ENCODE measurements at regions not wholly inside any gene's neighbourhood (a gene's known extent, or its start where the extent isn't known, plus 50 kb on each side); places are given as distances from the start of the nearest gene placed in this dataset.

DNA sequence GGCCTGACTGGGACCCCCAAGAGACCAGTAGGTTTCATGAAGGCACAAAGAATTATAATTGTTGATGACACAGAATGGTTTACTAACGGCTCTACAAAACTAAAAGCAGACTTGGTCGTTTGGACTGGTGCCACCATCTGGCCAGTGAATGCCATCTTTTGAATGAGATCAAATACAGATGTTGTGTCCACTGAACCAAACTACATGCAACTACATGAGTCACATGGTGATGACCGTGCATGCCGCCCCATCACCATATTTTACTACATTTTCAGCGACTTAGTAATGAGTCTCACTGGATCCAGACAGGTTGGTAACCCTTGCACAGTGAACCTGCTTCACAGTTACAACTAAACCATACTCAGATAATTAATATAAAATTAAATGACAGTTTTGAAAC is 803.3 kb downstream of the DIPK2A start:
- no peak overlapping the region for H3K9ac ChIP-seq (ENCODE audit: low read length)

DNA sequence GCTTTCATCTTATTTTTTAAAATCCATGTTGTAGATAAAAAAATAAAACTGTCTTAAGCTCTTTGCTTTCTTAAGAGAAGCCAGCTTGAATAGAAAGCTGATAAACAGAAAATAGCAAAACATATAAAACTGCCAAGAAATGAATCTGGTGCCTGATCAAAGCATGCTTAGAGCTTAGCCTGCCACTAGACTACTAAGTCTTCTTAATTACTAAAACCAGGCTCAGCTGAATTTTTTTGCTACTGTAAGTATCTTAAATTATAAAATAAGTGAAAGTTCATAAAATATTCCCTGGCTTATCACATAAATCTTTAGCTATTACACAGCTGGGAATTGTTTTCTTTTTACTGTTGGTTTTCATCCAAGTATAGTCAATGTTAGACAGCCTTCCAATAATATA is 803.9 kb downstream of the DIPK2A start:
- no peak overlapping the region for H3K9ac ChIP-seq (ENCODE audit: low read length)
- H3K27ac ChIP-seq (ENCODE audit: low read length): no peak overlapping the region
- no peak overlapping the region for H3K4me3 ChIP-seq (ENCODE audit: low read length)
- no peak overlapping the region for H3K4me2 ChIP-seq (ENCODE audit: low read length)
- no peaks in the 10 kb centered on the region for H4K20me1 ChIP-seq (ENCODE audit: insufficient read depth)
- no peaks in the 10 kb centered on the region for H3K9me2 ChIP-seq (ENCODE audit: insufficient read depth, low read length)
- TF ChIP-seq POLR2AphosphoS5 (IDR thresholded peaks at IDR 0.05) (no peak), MXI1 (conservative IDR thresholded peaks at IDR 0.05; ENCODE audit: poor library complexity, severe bottlenecking) (no peak), SMC3 (conservative IDR thresholded peaks at IDR 0.05; ENCODE audit: poor library complexity) (no peak), EZH2 (IDR thresholded peaks at IDR 0.05; ENCODE audit: borderline replicate concordance, insufficient read depth, low read length, poor library complexity, severe bottlenecking) (no peak), TAF1 (IDR thresholded peaks at IDR 0.05; ENCODE audit: low read depth) (no peak), EP300 (conservative IDR thresholded peaks at IDR 0.05; ENCODE audit: poor library complexity, severe bottlenecking) (no peak), RAD21 (conservative IDR thresholded peaks at IDR 0.05) (no peak)
- TF ChIP-seq, protein P1, sequence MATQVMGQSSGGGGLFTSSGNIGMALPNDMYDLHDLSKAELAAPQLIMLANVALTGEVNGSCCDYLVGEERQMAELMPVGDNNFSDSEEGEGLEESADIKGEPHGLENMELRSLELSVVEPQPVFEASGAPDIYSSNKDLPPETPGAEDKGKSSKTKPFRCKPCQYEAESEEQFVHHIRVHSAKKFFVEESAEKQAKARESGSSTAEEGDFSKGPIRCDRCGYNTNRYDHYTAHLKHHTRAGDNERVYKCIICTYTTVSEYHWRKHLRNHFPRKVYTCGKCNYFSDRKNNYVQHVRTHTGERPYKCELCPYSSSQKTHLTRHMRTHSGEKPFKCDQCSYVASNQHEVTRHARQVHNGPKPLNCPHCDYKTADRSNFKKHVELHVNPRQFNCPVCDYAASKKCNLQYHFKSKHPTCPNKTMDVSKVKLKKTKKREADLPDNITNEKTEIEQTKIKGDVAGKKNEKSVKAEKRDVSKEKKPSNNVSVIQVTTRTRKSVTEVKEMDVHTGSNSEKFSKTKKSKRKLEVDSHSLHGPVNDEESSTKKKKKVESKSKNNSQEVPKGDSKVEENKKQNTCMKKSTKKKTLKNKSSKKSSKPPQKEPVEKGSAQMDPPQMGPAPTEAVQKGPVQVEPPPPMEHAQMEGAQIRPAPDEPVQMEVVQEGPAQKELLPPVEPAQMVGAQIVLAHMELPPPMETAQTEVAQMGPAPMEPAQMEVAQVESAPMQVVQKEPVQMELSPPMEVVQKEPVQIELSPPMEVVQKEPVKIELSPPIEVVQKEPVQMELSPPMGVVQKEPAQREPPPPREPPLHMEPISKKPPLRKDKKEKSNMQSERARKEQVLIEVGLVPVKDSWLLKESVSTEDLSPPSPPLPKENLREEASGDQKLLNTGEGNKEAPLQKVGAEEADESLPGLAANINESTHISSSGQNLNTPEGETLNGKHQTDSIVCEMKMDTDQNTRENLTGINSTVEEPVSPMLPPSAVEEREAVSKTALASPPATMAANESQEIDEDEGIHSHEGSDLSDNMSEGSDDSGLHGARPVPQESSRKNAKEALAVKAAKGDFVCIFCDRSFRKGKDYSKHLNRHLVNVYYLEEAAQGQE (IDR thresholded peaks at IDR 0.05; ENCODE audit: borderline replicate concordance): no peak
- TF ChIP-seq, protein P2, sequence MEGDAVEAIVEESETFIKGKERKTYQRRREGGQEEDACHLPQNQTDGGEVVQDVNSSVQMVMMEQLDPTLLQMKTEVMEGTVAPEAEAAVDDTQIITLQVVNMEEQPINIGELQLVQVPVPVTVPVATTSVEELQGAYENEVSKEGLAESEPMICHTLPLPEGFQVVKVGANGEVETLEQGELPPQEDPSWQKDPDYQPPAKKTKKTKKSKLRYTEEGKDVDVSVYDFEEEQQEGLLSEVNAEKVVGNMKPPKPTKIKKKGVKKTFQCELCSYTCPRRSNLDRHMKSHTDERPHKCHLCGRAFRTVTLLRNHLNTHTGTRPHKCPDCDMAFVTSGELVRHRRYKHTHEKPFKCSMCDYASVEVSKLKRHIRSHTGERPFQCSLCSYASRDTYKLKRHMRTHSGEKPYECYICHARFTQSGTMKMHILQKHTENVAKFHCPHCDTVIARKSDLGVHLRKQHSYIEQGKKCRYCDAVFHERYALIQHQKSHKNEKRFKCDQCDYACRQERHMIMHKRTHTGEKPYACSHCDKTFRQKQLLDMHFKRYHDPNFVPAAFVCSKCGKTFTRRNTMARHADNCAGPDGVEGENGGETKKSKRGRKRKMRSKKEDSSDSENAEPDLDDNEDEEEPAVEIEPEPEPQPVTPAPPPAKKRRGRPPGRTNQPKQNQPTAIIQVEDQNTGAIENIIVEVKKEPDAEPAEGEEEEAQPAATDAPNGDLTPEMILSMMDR (IDR thresholded peaks at IDR 0.05; ENCODE audit: poor library complexity, severe bottlenecking): no peak
- no peaks in the 10 kb centered on the region for H3K36me3 ChIP-seq (ENCODE audit: insufficient read depth, low read length)
- H3F3A ChIP-seq (ENCODE audit: insufficient read depth, low read length, poor library complexity, severe bottlenecking): no peaks in the 10 kb centered on the region
- no peak overlapping the region for H2AFZ ChIP-seq (ENCODE audit: low read depth, low read length)
- H3K27me3 ChIP-seq (ENCODE audit: insufficient read depth, low read depth, low read length): no peaks in the 10 kb centered on the region
- no peaks in the 10 kb centered on the region for H3K79me2 ChIP-seq (replicated peaks; ENCODE audit: insufficient read depth, low read length)
- no peaks in the 10 kb centered on the region for H3K9me3 ChIP-seq (ENCODE audit: low read length)

More for the DNA sequence above, 803.3 kb downstream of the DIPK2A start:
- TF ChIP-seq, protein P2 (IDR thresholded peaks at IDR 0.05; ENCODE audit: poor library complexity, severe bottlenecking): no peak
- TF ChIP-seq, protein P1 (IDR thresholded peaks at IDR 0.05; ENCODE audit: borderline replicate concordance): no peak
- TF ChIP-seq SMC3 (conservative IDR thresholded peaks at IDR 0.05; ENCODE audit: poor library complexity): no peak
- TF ChIP-seq TAF1 (IDR thresholded peaks at IDR 0.05; ENCODE audit: low read depth): no peak
- no peak for TF ChIP-seq EP300 (conservative IDR thresholded peaks at IDR 0.05; ENCODE audit: poor library complexity, severe bottlenecking)
- no peak for TF ChIP-seq EZH2 (IDR thresholded peaks at IDR 0.05; ENCODE audit: borderline replicate concordance, insufficient read depth, low read length, poor library complexity, severe bottlenecking)
- TF ChIP-seq POLR2AphosphoS5 (IDR thresholded peaks at IDR 0.05): no peak
- no peak for TF ChIP-seq RAD21 (conservative IDR thresholded peaks at IDR 0.05)
- no peak for TF ChIP-seq MXI1 (conservative IDR thresholded peaks at IDR 0.05; ENCODE audit: poor library complexity, severe bottlenecking)
- H3K4me2 ChIP-seq (ENCODE audit: low read length): no peak overlapping the region
- no peaks in the 10 kb centered on the region for H3F3A ChIP-seq (ENCODE audit: insufficient read depth, low read length, poor library complexity, severe bottlenecking)
- no peaks in the 10 kb centered on the region for H3K9me3 ChIP-seq (ENCODE audit: low read length)
- no peaks in the 10 kb centered on the region for H3K79me2 ChIP-seq (replicated peaks; ENCODE audit: insufficient read depth, low read length)
- H2AFZ ChIP-seq (ENCODE audit: low read depth, low read length): no peak overlapping the region
- H3K4me3 ChIP-seq (ENCODE audit: low read length): no peak overlapping the region
- no peak overlapping the region for H3K27ac ChIP-seq (ENCODE audit: low read length)
- no peaks in the 10 kb centered on the region for H3K9me2 ChIP-seq (ENCODE audit: insufficient read depth, low read length)
- H3K36me3 ChIP-seq (ENCODE audit: insufficient read depth, low read length): no peaks in the 10 kb centered on the region
- no peaks in the 10 kb centered on the region for H3K27me3 ChIP-seq (ENCODE audit: insufficient read depth, low read depth, low read length)
- no peaks in the 10 kb centered on the region for H4K20me1 ChIP-seq (ENCODE audit: insufficient read depth)
